ENCODE measurements at regions not wholly inside any gene's neighbourhood (a gene's known extent, or its start where the extent isn't known, plus 50 kb on each side); places are given as distances from the start of the nearest gene placed in this dataset.
"Not testable (repeated sequence)": the region's sequence is repeated elsewhere in the genome, so short reads cannot be mapped to it uniquely, and the experiment has no call there.

GRCh38 chr1:60952612-60953111 is 129.7 kb upstream of the NFIA start:
- H3K27ac ChIP-seq: no peak overlapping the region
- no peak for DNase-seq (ENCODE audit: low read depth, low spot score)

- DNase-seq (ENCODE audit: low read depth, low spot score): no peak
- no peak overlapping the region for H3K27ac ChIP-seq
Measured at GRCh38 chr1:60950224-60951063, 131.9 kb upstream of the NFIA start.

- DNase-seq (ENCODE audit: low read depth, low spot score): no peak
- no peak overlapping the region for H3K27ac ChIP-seq
Measured at GRCh38 chr1:60949826-60950197, 132.5 kb upstream of the NFIA start.

- H3K27ac ChIP-seq: no peak overlapping the region
- DNase-seq (ENCODE audit: low read depth, low spot score): no peak
Measured at GRCh38 chr1:60949154-60949825, 133.1 kb upstream of the NFIA start.

- no peak overlapping the region for H3K27ac ChIP-seq
- DNase-seq (ENCODE audit: low read depth, low spot score): no peak
Measured at GRCh38 chr1:60948486-60948885, 133.9 kb upstream of the NFIA start.

GRCh38 chr1:60947367-60947766 is 135.0 kb upstream of the NFIA start:
- no peak for DNase-seq (ENCODE audit: low read depth, low spot score)
- no peak overlapping the region for H3K27ac ChIP-seq

GRCh38 chr1:60942896-60943638 is 139.3 kb upstream of the NFIA start:
- no peak overlapping the region for H3K27ac ChIP-seq
- no peak for DNase-seq (ENCODE audit: low read depth, low spot score)

GRCh38 chr1:60942291-60942690 is 140.1 kb upstream of the NFIA start:
- H3K27ac ChIP-seq: no peak overlapping the region
- peak; percentile 41 for DNase-seq (ENCODE audit: low read depth, low spot score)

- DNase-seq (ENCODE audit: low read depth, low spot score): not testable (repeated sequence)
Measured at GRCh38 chr1:60940685-60941084, 141.7 kb upstream of the NFIA start.

GRCh38 chr1:60937720-60938119 is 144.6 kb upstream of the NFIA start:
- no peak overlapping the region for H3K27ac ChIP-seq

More at GRCh38 chr1:60940685-60941084, 141.7 kb upstream of the NFIA start:
- H3K27ac ChIP-seq: not testable (repeated sequence)

GRCh38 chr1:60936591-60937342 is 145.6 kb upstream of the NFIA start:
- DNase-seq (ENCODE audit: low read depth, low spot score): no peak
- no peak overlapping the region for H3K27ac ChIP-seq

More at GRCh38 chr1:60937720-60938119, 144.6 kb upstream of the NFIA start:
- no peak for DNase-seq (ENCODE audit: low read depth, low spot score)

- H3K27ac ChIP-seq: no peak overlapping the region
- no peak for DNase-seq (ENCODE audit: low read depth, low spot score)
Measured at GRCh38 chr1:60936163-60936562, 146.2 kb upstream of the NFIA start.

- DNase-seq (ENCODE audit: low read depth, low spot score): no peak
Measured at GRCh38 chr1:60935599-60936110, 146.7 kb upstream of the NFIA start.

GRCh38 chr1:60930130-60930529 is 152.2 kb upstream of the NFIA start:
- no peak for DNase-seq (ENCODE audit: low read depth, low spot score)

More at GRCh38 chr1:60935599-60936110, 146.7 kb upstream of the NFIA start:
- no peak overlapping the region for H3K27ac ChIP-seq

GRCh38 chr1:60924964-60925798 is 157.2 kb upstream of the NFIA start:
- DNase-seq (ENCODE audit: low read depth, low spot score): no peak
- H3K27ac ChIP-seq: no peak overlapping the region

More at GRCh38 chr1:60930130-60930529, 152.2 kb upstream of the NFIA start:
- H3K27ac ChIP-seq: no peak overlapping the region

GRCh38 chr1:60924165-60924564 is 158.2 kb upstream of the NFIA start:
- DNase-seq (ENCODE audit: low read depth, low spot score): no peak
- no peak overlapping the region for H3K27ac ChIP-seq

GRCh38 chr1:60923389-60924087 is 158.8 kb upstream of the NFIA start:
- DNase-seq (ENCODE audit: low read depth, low spot score): no peak

GRCh38 chr1:60922304-60922703 is 160.1 kb upstream of the NFIA start:
- no peak overlapping the region for H3K27ac ChIP-seq
- DNase-seq (ENCODE audit: low read depth, low spot score): no peak

More at GRCh38 chr1:60923389-60924087, 158.8 kb upstream of the NFIA start:
- H3K27ac ChIP-seq: no peak overlapping the region

Data from epithelial cell of prostate (primary cell).